ENCODE measurements at regions not wholly inside any gene's neighbourhood (a gene's known extent, or its start where the extent isn't known, plus 50 kb on each side); places are given as distances from the start of the nearest gene placed in this dataset.
"Not testable (repeated sequence)": the region's sequence is repeated elsewhere in the genome, so short reads cannot be mapped to it uniquely, and the experiment has no call there.

DNA sequence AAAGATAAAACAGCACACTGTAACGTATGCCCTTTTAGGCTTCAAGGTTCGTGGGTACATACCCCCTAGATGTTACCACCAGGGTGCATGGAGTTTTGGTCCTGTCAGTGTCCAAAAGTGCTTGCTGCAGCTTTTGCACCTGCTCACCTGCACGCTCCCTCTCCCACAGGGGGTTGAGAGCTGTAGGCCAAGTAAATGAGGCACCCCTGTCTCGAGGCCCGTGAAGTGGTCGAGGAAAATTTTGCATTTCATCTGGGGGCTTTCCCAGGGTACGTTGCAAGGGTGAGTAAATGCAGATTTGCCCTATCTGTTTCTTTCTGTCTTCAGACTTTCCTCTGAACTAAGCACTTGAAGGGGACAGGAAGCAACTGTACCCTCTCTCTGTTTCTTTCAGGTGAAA is 136.0 kb downstream of the THBS2 start:
- Mint-ChIP-seq H3K27ac (no peak overlapping the region), H3K4me1 (peaks cover 2% of the 10 kb centered on the region), H3K27me3 (ENCODE audit: insufficient read depth, low read depth) (peaks cover 2% of the 10 kb centered on the region), H3K9me3 (peaks cover 4% of the 10 kb centered on the region), H3K36me3 (no peaks in the 10 kb centered on the region), H3K4me3 (no peak overlapping the region)
- Histone ChIP-seq H3K9me3 (ENCODE audit: low read depth) (no peaks in the 10 kb centered on the region), H3F3A (ENCODE audit: low read depth) (no peaks in the 10 kb centered on the region), H3K4me3 (no peak overlapping the region), H4K20me1 (ENCODE audit: low read depth) (no peaks in the 10 kb centered on the region), H3K36me3 (no peaks in the 10 kb centered on the region), H3K4me2 (no peak overlapping the region), H3K79me2 (ENCODE audit: low read depth) (no peaks in the 10 kb centered on the region), H3K4me1 (no peaks in the 10 kb centered on the region), H3K9ac (no peak overlapping the region), H2AFZ (replicated peaks) (no peak overlapping the region), H3K27me3 (no peaks in the 10 kb centered on the region), H3K27ac (no peak overlapping the region)
- no peak for DNase-seq (ENCODE audit: low spot score)
- TF ChIP-seq EZH2phosphoT487 (IDR thresholded peaks at IDR 0.05) (no peak), EZH2 (IDR thresholded peaks at IDR 0.05) (no peak)
- TF ChIP-seq, protein P1, sequence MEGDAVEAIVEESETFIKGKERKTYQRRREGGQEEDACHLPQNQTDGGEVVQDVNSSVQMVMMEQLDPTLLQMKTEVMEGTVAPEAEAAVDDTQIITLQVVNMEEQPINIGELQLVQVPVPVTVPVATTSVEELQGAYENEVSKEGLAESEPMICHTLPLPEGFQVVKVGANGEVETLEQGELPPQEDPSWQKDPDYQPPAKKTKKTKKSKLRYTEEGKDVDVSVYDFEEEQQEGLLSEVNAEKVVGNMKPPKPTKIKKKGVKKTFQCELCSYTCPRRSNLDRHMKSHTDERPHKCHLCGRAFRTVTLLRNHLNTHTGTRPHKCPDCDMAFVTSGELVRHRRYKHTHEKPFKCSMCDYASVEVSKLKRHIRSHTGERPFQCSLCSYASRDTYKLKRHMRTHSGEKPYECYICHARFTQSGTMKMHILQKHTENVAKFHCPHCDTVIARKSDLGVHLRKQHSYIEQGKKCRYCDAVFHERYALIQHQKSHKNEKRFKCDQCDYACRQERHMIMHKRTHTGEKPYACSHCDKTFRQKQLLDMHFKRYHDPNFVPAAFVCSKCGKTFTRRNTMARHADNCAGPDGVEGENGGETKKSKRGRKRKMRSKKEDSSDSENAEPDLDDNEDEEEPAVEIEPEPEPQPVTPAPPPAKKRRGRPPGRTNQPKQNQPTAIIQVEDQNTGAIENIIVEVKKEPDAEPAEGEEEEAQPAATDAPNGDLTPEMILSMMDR (IDR thresholded peaks at IDR 0.05) = no peak

- H4K20me1 ChIP-seq (ENCODE audit: low read depth) = no peaks in the 10 kb centered on the region
- H3K9ac ChIP-seq = no peak overlapping the region
- no peaks in the 10 kb centered on the region for H3K27me3 ChIP-seq
- no peak for DNase-seq (ENCODE audit: low spot score)
- H2AFZ ChIP-seq (replicated peaks) = no peak overlapping the region
- no peak overlapping the region for H3K4me3 ChIP-seq
- no peak overlapping the region for H3K27ac ChIP-seq
- no peak for TF ChIP-seq EZH2phosphoT487 (IDR thresholded peaks at IDR 0.05)
- TF ChIP-seq, protein P1 (IDR thresholded peaks at IDR 0.05) = no peak
- no peak for TF ChIP-seq EZH2 (IDR thresholded peaks at IDR 0.05)
- no peak overlapping the region for H3K27ac Mint-ChIP-seq
- no peaks in the 10 kb centered on the region for H3K36me3 Mint-ChIP-seq
- no peaks in the 10 kb centered on the region for H3K79me2 ChIP-seq (ENCODE audit: low read depth)
- H3K36me3 ChIP-seq = no peaks in the 10 kb centered on the region
- no peaks in the 10 kb centered on the region for H3F3A ChIP-seq (ENCODE audit: low read depth)
- H3K9me3 ChIP-seq (ENCODE audit: low read depth) = no peaks in the 10 kb centered on the region
- no peak overlapping the region for H3K4me3 Mint-ChIP-seq
- H3K9me3 Mint-ChIP-seq = peaks cover 7% of the 10 kb centered on the region
- H3K4me1 Mint-ChIP-seq = peaks cover 5% of the 10 kb centered on the region
- H3K4me1 ChIP-seq = no peaks in the 10 kb centered on the region
- H3K4me2 ChIP-seq = no peak overlapping the region
- peaks cover 2% of the 10 kb centered on the region for H3K27me3 Mint-ChIP-seq (ENCODE audit: insufficient read depth, low read depth)
Observed at GRCh38 chr6:169115632-169116031, 138.0 kb downstream of the THBS2 start.

- not testable (repeated sequence) for H2AFZ ChIP-seq (replicated peaks); H3K4me1 ChIP-seq; H3K9ac ChIP-seq; H3K4me3 ChIP-seq; DNase-seq (ENCODE audit: low spot score); H3K79me2 ChIP-seq (ENCODE audit: low read depth); H3K4me3 Mint-ChIP-seq; H3K9me3 Mint-ChIP-seq; H3K27ac ChIP-seq; H3K27ac Mint-ChIP-seq; H3K9me3 ChIP-seq (ENCODE audit: low read depth); H4K20me1 ChIP-seq (ENCODE audit: low read depth); H3K27me3 ChIP-seq; H3F3A ChIP-seq (ENCODE audit: low read depth); H3K36me3 Mint-ChIP-seq; H3K4me1 Mint-ChIP-seq; H3K27me3 Mint-ChIP-seq (ENCODE audit: insufficient read depth, low read depth); H3K36me3 ChIP-seq; H3K4me2 ChIP-seq
Observed at GRCh38 chr6:169114632-169115031, 139.0 kb downstream of the THBS2 start.

DNA sequence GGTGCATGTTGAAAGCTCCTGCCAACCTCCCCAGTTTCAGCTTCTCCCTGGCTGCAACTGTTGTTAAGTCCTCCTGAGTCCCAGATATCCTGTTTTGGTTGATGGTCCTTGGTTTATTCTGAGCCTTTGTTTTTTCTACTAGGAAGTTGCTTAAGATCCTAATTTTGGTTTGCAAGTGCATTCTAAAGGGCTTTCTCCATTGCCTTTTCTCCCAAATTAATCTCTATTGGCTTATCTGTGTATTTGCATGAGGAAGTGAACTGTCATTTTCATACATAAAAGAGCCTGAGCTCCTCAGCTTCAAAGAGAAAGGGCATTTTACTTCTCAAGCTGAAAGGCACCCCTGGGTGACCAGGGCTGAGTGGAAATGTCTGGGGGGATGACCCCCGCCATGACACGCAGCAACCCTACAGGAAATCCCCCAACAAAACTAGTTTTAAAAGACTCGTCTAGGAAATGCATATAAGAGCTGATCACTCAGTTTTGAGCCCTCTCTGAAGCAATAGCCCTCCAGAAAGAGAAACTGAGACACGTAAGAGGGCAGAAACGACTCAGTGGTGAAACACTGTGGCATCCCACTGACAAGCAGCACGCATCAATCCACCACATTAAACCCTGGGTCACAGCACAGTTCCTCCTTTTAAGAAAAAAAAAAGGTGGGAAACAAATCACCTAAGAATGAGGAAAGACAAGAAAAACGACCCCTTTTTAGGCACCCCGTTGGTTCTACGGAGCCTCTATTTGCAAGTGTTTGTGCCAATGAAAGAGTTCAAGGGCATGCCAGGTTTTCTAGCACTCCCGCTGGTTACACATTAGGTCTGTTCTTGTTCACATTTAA is 140.9 kb downstream of the THBS2 start:
- no peak overlapping the region for H3K27ac ChIP-seq
- no peak overlapping the region for H3K4me3 ChIP-seq
- no peak overlapping the region for H3K27ac Mint-ChIP-seq
- H3K36me3 ChIP-seq = no peaks in the 10 kb centered on the region
- no peaks in the 10 kb centered on the region for H3K79me2 ChIP-seq (ENCODE audit: low read depth)
- H3K36me3 Mint-ChIP-seq = no peaks in the 10 kb centered on the region
- TF ChIP-seq EZH2 (IDR thresholded peaks at IDR 0.05) = no peak
- TF ChIP-seq, protein P1 (IDR thresholded peaks at IDR 0.05) = no peak
- no peak for TF ChIP-seq EZH2phosphoT487 (IDR thresholded peaks at IDR 0.05)
- no peak for DNase-seq (ENCODE audit: low spot score)
- H3K4me1 ChIP-seq = no peaks in the 10 kb centered on the region
- peaks cover 12% of the 10 kb centered on the region for H3K9me3 Mint-ChIP-seq
- H3K4me2 ChIP-seq = no peak overlapping the region
- no peaks in the 10 kb centered on the region for H3K9me3 ChIP-seq (ENCODE audit: low read depth)
- no peak overlapping the region for H2AFZ ChIP-seq (replicated peaks)
- H3K4me1 Mint-ChIP-seq = peaks cover 5% of the 10 kb centered on the region
- no peaks in the 10 kb centered on the region for H3F3A ChIP-seq (ENCODE audit: low read depth)
- H3K9ac ChIP-seq = no peak overlapping the region
- peaks cover 2% of the 10 kb centered on the region for H3K27me3 Mint-ChIP-seq (ENCODE audit: insufficient read depth, low read depth)
- H3K27me3 ChIP-seq = no peaks in the 10 kb centered on the region
- no peak overlapping the region for H3K4me3 Mint-ChIP-seq
- no peaks in the 10 kb centered on the region for H4K20me1 ChIP-seq (ENCODE audit: low read depth)
